ENCODE measurements at regions not wholly inside any gene's neighbourhood (a gene's known extent, or its start where the extent isn't known, plus 50 kb on each side); places are given as distances from the start of the nearest gene placed in this dataset.
A peak's percentile ranks its signal among the peaks of the same experiment; 100 is the strongest.

DNA sequence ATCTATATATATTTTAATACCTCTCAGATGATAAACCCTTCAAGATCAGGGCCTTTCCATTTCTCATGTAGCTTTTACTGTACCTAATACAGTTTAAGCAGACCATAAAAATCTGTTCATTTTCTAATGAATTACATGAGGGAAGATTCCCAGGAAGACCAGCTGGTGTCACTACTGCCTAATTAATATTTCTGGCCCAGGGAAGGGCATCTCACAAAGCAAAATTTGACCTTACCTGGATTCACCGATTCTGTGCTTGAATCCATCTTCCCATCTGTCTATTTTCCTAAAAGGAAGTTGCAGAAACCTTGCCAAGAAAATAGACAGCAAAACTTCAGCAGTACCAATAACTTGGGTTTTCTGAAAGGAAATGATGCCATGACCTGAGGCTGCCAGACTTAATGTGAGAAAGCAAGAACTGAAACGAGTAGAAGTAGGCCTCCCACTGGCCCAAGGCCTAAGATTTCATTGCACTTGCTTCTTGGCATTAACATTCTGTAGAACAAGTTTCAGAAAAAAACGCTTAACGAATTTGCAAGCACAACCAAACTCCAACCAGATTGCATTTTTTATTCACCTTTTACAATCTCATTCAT is 83.0 kb upstream of the GLIS3 start:
- DNase-seq: peak; percentile 45

GRCh38 chr9:4381744-4382143 is 81.9 kb upstream of the GLIS3 start:
- no peak for DNase-seq

- DNase-seq: no peak
Measured at GRCh38 chr9:4380406-4380805, 80.5 kb upstream of the GLIS3 start.

DNA sequence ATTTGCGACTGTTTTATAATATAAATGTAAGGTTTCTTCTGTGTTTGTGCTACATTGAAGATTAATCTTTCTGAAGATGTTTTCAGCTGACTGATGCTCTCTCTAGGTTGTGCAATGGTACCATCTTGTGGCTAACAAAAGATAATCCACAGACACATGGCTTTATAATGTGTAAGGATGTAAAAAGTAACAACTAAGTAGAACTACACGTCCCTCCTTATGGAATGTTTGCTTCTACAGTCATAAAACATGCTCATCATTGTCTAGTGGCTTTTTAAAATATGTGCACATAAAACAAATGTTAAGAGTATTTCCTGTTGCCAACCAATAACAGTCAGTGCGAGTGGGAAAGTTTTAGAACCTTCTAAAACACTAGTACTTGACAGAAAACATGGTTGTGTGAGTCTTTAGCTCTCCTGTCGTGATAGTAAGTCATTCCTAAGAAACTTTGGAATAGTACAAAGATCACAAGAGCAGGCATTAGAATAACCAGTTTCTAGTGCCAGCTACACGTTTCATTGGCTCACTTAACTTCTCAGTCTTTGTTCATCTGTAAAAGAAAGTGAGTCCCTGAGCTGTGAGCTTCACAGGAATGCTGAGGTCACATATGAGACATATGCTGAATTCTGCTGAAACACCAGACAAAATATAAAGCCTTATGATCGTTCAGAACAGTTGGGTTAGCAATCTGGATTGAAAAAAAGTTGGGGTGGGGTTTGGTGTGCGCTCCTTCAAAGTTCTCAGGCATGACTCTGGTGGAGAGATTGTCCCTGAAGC is 75.7 kb upstream of the GLIS3 start:
- peak; percentile 9 for DNase-seq

GRCh38 chr9:4371108-4371507 is 71.2 kb upstream of the GLIS3 start:
- DNase-seq: peak; percentile 9

DNA sequence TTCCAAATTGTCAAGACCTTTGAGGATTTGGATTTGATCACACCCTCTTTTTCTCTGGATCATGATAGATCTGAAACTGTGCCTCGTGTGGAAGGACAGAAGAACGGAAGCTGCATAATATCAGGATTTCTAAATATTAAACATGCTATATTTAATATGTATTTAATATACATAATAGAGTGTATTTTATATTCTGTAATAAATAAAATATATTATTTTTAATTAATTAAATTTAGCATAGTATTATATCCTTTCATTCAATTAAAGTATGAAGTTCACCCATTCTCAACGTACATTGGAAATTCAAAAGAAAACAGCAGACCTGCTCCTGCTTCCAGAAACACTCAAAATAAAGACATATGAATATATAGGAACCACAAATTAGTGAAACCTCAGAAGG is 70.6 kb upstream of the GLIS3 start:
- DNase-seq: no peak

- DNase-seq: peak; percentile 51
Measured at GRCh38 chr9:4366591-4367330, 66.9 kb upstream of the GLIS3 start.

- no peak for DNase-seq
Measured at GRCh38 chr9:4365055-4365454, 65.2 kb upstream of the GLIS3 start.

- DNase-seq: no peak
Measured at GRCh38 chr9:4362281-4362680, 62.4 kb upstream of the GLIS3 start.

GRCh38 chr9:4359016-4359415 is 59.1 kb upstream of the GLIS3 start:
- DNase-seq: no peak

DNA sequence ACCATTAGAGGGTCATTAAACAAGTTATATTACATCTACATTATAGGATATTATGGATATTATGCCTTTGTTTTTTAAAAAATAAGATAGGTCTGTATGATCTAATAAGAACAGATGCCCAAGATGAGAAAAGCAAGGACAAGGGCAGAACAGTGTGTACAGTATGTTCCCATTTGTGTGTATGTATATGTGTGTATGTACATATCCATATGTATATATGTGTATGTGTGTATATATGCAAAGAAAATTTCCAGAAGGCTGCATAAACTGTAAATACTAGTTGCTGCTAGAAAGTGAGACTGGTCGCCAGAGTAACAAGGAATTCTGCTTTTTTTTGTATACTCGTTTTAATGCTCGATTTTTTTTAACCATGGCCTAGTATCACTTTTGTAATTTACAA is 58.1 kb upstream of the GLIS3 start:
- no peak for DNase-seq

DNA sequence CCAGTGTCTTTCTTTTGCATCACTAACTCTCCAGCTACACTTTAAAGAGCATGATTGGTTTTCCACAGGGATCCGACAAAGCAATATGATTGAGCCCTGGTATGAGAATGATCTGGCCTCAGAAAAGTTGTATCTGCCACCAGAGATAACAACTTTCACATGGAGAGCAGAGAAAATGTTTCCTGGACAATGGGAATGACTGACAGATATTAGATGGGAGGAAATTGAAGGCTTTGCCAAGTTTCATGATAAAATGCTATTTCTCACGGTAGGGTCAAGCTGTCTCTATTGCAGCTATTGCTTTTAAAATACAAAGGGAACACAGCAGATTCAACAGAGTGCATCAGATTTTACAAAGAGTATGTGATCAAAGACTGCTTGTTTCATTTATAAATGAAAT is 56.4 kb upstream of the GLIS3 start:
- no peak for DNase-seq

- DNase-seq: no peak
Measured at GRCh38 chr9:4353236-4353635, 53.4 kb upstream of the GLIS3 start.

- no peak for DNase-seq
Measured at GRCh38 chr9:4349816-4350418, 50.0 kb upstream of the GLIS3 start.

All from DMS53 (cell line).